ENCODE measurements at regions not wholly inside any gene's neighbourhood (a gene's known extent, or its start where the extent isn't known, plus 50 kb on each side); places are given as distances from the start of the nearest gene placed in this dataset.

- TF ChIP-seq CTCF (IDR thresholded peaks at IDR 0.05; ENCODE audit: poor library complexity, severe bottlenecking): no peak
- Histone ChIP-seq H3K4me3 (ENCODE audit: severe bottlenecking) (no peak overlapping the region), H3K27ac (ENCODE audit: poor library complexity, severe bottlenecking) (no peak overlapping the region), H3K4me1 (ENCODE audit: insufficient read depth, poor library complexity, severe bottlenecking) (no peaks in the 10 kb centered on the region), H3K9me3 (ENCODE audit: severe bottlenecking) (no peaks in the 10 kb centered on the region), H3K36me3 (ENCODE audit: low read depth) (no peaks in the 10 kb centered on the region), H3K27me3 (ENCODE audit: insufficient read depth, poor library complexity, severe bottlenecking) (no peaks in the 10 kb centered on the region)
- no peak for DNase-seq (ENCODE audit: low spot score)
- no peak for ATAC-seq (ENCODE audit: low read depth)
Observed at GRCh38 chr18:64882896-64883295, 734.0 kb upstream of the LINC00305 start.

GRCh38 chr18:64876833-64877232 lies 727.9 kb upstream of the LINC00305 start:
- Histone ChIP-seq H3K27ac (ENCODE audit: poor library complexity, severe bottlenecking) (no peak overlapping the region), H3K36me3 (ENCODE audit: low read depth) (no peaks in the 10 kb centered on the region), H3K4me1 (ENCODE audit: insufficient read depth, poor library complexity, severe bottlenecking) (no peaks in the 10 kb centered on the region), H3K9me3 (ENCODE audit: severe bottlenecking) (no peaks in the 10 kb centered on the region), H3K27me3 (ENCODE audit: insufficient read depth, poor library complexity, severe bottlenecking) (no peaks in the 10 kb centered on the region), H3K4me3 (ENCODE audit: severe bottlenecking) (no peak overlapping the region)
- DNase-seq (ENCODE audit: low spot score) (no peak), ATAC-seq (ENCODE audit: low read depth) (no peak)
- no peak for TF ChIP-seq CTCF (IDR thresholded peaks at IDR 0.05; ENCODE audit: poor library complexity, severe bottlenecking)

GRCh38 chr18:64872710-64873458 lies 724.0 kb upstream of the LINC00305 start:
- ATAC-seq (ENCODE audit: low read depth): no peak

GRCh38 chr18:64854112-64854511 lies 705.2 kb upstream of the LINC00305 start:
- Histone ChIP-seq H3K9me3 (ENCODE audit: severe bottlenecking) (no peaks in the 10 kb centered on the region), H3K4me1 (ENCODE audit: insufficient read depth, poor library complexity, severe bottlenecking) (no peaks in the 10 kb centered on the region), H3K27ac (ENCODE audit: poor library complexity, severe bottlenecking) (no peak overlapping the region), H3K36me3 (ENCODE audit: low read depth) (no peaks in the 10 kb centered on the region), H3K27me3 (ENCODE audit: insufficient read depth, poor library complexity, severe bottlenecking) (no peaks in the 10 kb centered on the region), H3K4me3 (ENCODE audit: severe bottlenecking) (no peak overlapping the region)
- ATAC-seq (ENCODE audit: low read depth) (no peak), DNase-seq (ENCODE audit: low spot score) (no peak)
- TF ChIP-seq CTCF (IDR thresholded peaks at IDR 0.05; ENCODE audit: poor library complexity, severe bottlenecking): no peak

More at GRCh38 chr18:64872710-64873458, 724.0 kb upstream of the LINC00305 start:
- H3K9me3 ChIP-seq (ENCODE audit: severe bottlenecking): no peaks in the 10 kb centered on the region
- no peaks in the 10 kb centered on the region for H3K36me3 ChIP-seq (ENCODE audit: low read depth)
- H3K4me1 ChIP-seq (ENCODE audit: insufficient read depth, poor library complexity, severe bottlenecking): no peaks in the 10 kb centered on the region
- H3K4me3 ChIP-seq (ENCODE audit: severe bottlenecking): no peak overlapping the region
- H3K27ac ChIP-seq (ENCODE audit: poor library complexity, severe bottlenecking): no peak overlapping the region
- no peaks in the 10 kb centered on the region for H3K27me3 ChIP-seq (ENCODE audit: insufficient read depth, poor library complexity, severe bottlenecking)
- TF ChIP-seq CTCF (IDR thresholded peaks at IDR 0.05; ENCODE audit: poor library complexity, severe bottlenecking): no peak
- DNase-seq (ENCODE audit: low spot score): no peak

GRCh38 chr18:64852281-64852680 lies 703.4 kb upstream of the LINC00305 start:
- H3K27ac ChIP-seq (ENCODE audit: poor library complexity, severe bottlenecking): no peak overlapping the region
- no peak for ATAC-seq (ENCODE audit: low read depth)

More at GRCh38 chr18:64852281-64852680, 703.4 kb upstream of the LINC00305 start:
- no peaks in the 10 kb centered on the region for H3K27me3 ChIP-seq (ENCODE audit: insufficient read depth, poor library complexity, severe bottlenecking)
- H3K4me3 ChIP-seq (ENCODE audit: severe bottlenecking): no peak overlapping the region
- no peak for TF ChIP-seq CTCF (IDR thresholded peaks at IDR 0.05; ENCODE audit: poor library complexity, severe bottlenecking)
- no peaks in the 10 kb centered on the region for H3K9me3 ChIP-seq (ENCODE audit: severe bottlenecking)
- no peaks in the 10 kb centered on the region for H3K4me1 ChIP-seq (ENCODE audit: insufficient read depth, poor library complexity, severe bottlenecking)
- H3K36me3 ChIP-seq (ENCODE audit: low read depth): no peaks in the 10 kb centered on the region
- no peak for DNase-seq (ENCODE audit: low spot score)

Measured in RWPE2 (cell line).